ENCODE measurements at regions not wholly inside any gene's neighbourhood (a gene's known extent, or its start where the extent isn't known, plus 50 kb on each side); places are given as distances from the start of the nearest gene placed in this dataset.

DNA sequence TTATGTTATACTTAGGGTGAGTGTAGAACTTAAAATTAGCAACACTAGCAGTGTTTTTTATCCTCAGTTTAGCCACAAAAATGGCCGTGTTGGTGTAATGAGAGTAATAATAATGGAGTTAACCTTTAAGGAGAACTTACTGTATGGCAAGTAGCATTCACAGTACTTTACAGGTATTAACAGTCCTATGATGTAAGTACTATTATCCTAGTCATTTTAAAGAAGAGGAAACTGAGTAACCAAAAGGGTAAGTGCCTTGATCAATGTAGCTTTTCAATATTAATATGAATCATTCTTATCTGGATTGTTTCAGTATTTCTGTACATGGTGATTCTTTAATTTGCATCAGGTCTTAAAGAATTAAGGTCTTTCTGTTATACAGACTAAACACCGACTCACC lies 170.3 kb downstream of the CD47 start:
- no peak overlapping the region for H2BK5ac ChIP-seq (ENCODE audit: low read depth, low read length)
- no peaks in the 10 kb centered on the region for H3K79me2 ChIP-seq (ENCODE audit: control insufficient read depth in 1 of 2, insufficient read depth in 2 of 2, low read length in 2 of 2)
- 90% methylated on average over 2 of the region's 2 CpGs; no CpG with 5 or more reads in 1 of the 2 experiments for WGBS, 2 experiments (ENCODE audit: extremely low coverage in 1 of 2, insufficient coverage in 1 of 2, insufficient read length in 1 of 2, insufficient replicate concordance in 2 of 2, low coverage in 1 of 2, low lambda C conversion rate in 2 of 2, missing lambda C conversion rate in 1 of 2)
- TF ChIP-seq NRF1 (IDR thresholded peaks at IDR 0.05; ENCODE audit: low read depth, low read length) (no peak), CHD2 (IDR thresholded peaks at IDR 0.05; ENCODE audit: low read length) (no peak), ASH2L (IDR thresholded peaks at IDR 0.05; ENCODE audit: low read length) (no peak), HDAC6 (IDR thresholded peaks at IDR 0.05; ENCODE audit: low read depth, low read length) (no peak), POLR2AphosphoS5 (IDR thresholded peaks at IDR 0.05; ENCODE audit: low read depth, low read length) (no peak), KDM5A (IDR thresholded peaks at IDR 0.05; ENCODE audit: low read length) (no peak), JUND (IDR thresholded peaks at IDR 0.05; ENCODE audit: low read length) (no peak), SUZ12 (IDR thresholded peaks at IDR 0.05; ENCODE audit: low read length) (no peak), MAX (IDR thresholded peaks at IDR 0.05) (no peak), TBP (IDR thresholded peaks at IDR 0.05; ENCODE audit: low read depth, low read length) (no peak), GABPA (IDR thresholded peaks at IDR 0.05; ENCODE audit: borderline replicate concordance, insufficient read depth, low read length) (no peak), JUN (IDR thresholded peaks at IDR 0.05; ENCODE audit: low read depth, low read length) (no peak), SP4 (IDR thresholded peaks at IDR 0.05; ENCODE audit: low read length) (no peak), USF2 (IDR thresholded peaks at IDR 0.05; ENCODE audit: low read length) (no peak)
- TF ChIP-seq, protein P1, sequence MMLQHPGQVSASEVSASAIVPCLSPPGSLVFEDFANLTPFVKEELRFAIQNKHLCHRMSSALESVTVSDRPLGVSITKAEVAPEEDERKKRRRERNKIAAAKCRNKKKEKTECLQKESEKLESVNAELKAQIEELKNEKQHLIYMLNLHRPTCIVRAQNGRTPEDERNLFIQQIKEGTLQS (IDR thresholded peaks at IDR 0.05; ENCODE audit: insufficient read depth, low read depth, low read length), result no peak

More for the DNA sequence above, 170.3 kb downstream of the CD47 start:
- Histone ChIP-seq H3K36me3 (ENCODE audit: control insufficient read depth in 2 of 4, insufficient read depth in 4 of 4, low read length in 3 of 4) (no peaks in the 10 kb centered on the region), H3K79me1 (ENCODE audit: low read depth, low read length) (no peaks in the 10 kb centered on the region), H2BK120ac (replicated peaks; ENCODE audit: low read depth, low read length) (no peak overlapping the region), H3K4me2 (ENCODE audit: insufficient read depth in 1 of 2, low read depth in 2 of 2, low read length in 2 of 2) (no peak overlapping the region), H4K20me1 (replicated peaks in 1 of 2; ENCODE audit: control insufficient read depth in 1 of 2, insufficient read depth in 2 of 2, low read length in 2 of 2) (no peaks in the 10 kb centered on the region), H4K8ac (ENCODE audit: extremely low read depth, insufficient read depth, low read length) (no peak overlapping the region), H2AFZ (ENCODE audit: low read length) (no peak overlapping the region), H3K27me3 (replicated peaks in 1 of 4; ENCODE audit: control insufficient read depth in 3 of 4, extremely low read depth in 1 of 4, insufficient read depth in 3 of 4, low read length in 3 of 4) (no peaks in the 10 kb centered on the region; a peak in 1 of 7 replicates), H3K18ac (ENCODE audit: extremely low read depth, low read length) (no peak overlapping the region), H3K56ac (replicated peaks; ENCODE audit: insufficient read length, low read depth, low read length) (no peak overlapping the region), H3K4me3 (ENCODE audit: extremely low read depth in 1 of 4, insufficient read depth in 2 of 4, low read depth in 3 of 4, low read length in 4 of 4) (no peak overlapping the region), H3K4me1 (replicated peaks in 1 of 4; ENCODE audit: control insufficient read depth in 3 of 4, insufficient read depth in 4 of 4, low read length in 3 of 4) (peaks cover 0 to 3% (median 0%) of the 10 kb centered on the region in 4 experiments; a peak in 1 of 7 replicates), H3K27ac (ENCODE audit: low read depth, low read length) (no peak overlapping the region), H4K5ac (ENCODE audit: insufficient read length, low read depth, low read length) (no peak overlapping the region), H2AK5ac (ENCODE audit: low read depth, low read length) (no peak overlapping the region), H3K9ac (replicated peaks in 1 of 4; ENCODE audit: extremely low read depth in 1 of 4, low read depth in 3 of 4, low read length in 3 of 4) (no peak overlapping the region), H3K14ac (ENCODE audit: insufficient read length) (no peak overlapping the region), H3K4ac (replicated peaks; ENCODE audit: insufficient read length, low read depth, low read length) (no peak overlapping the region), H3K9me3 (ENCODE audit: insufficient read depth in 2 of 2, low read depth in 1 of 2, low read length in 1 of 2) (no peaks in the 10 kb centered on the region), H3K23me2 (ENCODE audit: low read depth, low read length) (no peaks in the 10 kb centered on the region), H2BK12ac (ENCODE audit: low read depth, low read length) (no peak overlapping the region), H4K91ac (replicated peaks; ENCODE audit: insufficient read length, low read length) (no peak overlapping the region), H2BK15ac (ENCODE audit: low read length) (no peak overlapping the region), H2BK20ac (ENCODE audit: low read length) (no peak overlapping the region), H3K23ac (ENCODE audit: insufficient read length) (no peak overlapping the region)
- ChIA-PET POLR2A (ENCODE audit: partially characterized antibody) (no interaction called here), CTCF (ENCODE audit: partially characterized antibody) (no interaction called here)
- DNase-seq (ENCODE audit: low read depth in 1 of 2, low spot score in 2 of 2) (no peak), FAIRE-seq (no peak)
